ENCODE measurements at regions not wholly inside any gene's neighbourhood (a gene's known extent, or its start where the extent isn't known, plus 50 kb on each side); places are given as distances from the start of the nearest gene placed in this dataset.
A peak's percentile ranks its signal among the peaks of the same experiment; 100 is the strongest.
"Not testable (repeated sequence)": the region's sequence is repeated elsewhere in the genome, so short reads cannot be mapped to it uniquely, and the experiment has no call there.

- DNase-seq (ENCODE audit: low read depth): no peak
Observed at GRCh38 chr2:216943109-216943508, 83.2 kb upstream of the TNP1 start.

GRCh38 chr2:216942465-216942864 is 82.6 kb upstream of the TNP1 start:
- DNase-seq (ENCODE audit: low read depth): no peak

DNA sequence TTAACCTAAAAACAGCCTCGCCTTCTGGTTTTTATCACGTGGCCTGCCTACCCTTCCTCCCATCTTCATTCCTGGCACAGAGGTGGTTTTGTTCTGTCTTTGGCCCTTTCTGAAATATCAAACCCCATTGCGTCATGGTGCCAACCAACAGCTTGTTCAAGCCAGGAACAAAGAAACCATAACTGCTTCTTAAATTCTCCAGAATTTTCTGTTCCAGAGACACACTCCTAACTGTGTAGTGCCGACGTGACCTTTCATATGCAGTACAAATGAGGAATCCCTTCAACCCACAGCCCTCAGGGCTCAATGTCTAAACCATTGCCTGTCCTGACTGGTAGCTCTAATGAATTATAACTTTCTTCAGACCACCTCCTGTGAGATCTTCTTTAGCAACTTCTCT is 82.2 kb upstream of the TNP1 start:
- no peak for DNase-seq (ENCODE audit: low read depth)

DNA sequence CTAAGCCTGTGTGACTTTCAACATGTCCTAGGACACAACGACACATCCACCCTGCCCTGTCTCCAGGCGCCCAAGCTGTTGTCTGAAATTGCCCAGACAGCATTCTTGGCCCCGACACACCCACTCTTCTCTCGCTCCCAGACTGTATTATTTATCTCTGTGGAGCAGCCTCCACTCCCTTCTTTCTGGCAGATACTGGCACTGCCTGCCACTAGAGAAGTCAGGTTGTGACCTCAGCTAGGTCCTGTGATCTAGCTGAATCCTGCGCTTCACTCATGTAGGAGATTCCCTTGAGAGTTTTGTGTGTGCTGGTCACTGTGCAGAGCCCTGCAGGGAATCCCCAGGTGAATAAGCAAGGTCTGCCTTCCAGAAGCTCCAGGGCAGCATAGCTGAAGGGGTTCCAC is 77.1 kb upstream of the TNP1 start:
- no peak for DNase-seq (ENCODE audit: low read depth)

DNA sequence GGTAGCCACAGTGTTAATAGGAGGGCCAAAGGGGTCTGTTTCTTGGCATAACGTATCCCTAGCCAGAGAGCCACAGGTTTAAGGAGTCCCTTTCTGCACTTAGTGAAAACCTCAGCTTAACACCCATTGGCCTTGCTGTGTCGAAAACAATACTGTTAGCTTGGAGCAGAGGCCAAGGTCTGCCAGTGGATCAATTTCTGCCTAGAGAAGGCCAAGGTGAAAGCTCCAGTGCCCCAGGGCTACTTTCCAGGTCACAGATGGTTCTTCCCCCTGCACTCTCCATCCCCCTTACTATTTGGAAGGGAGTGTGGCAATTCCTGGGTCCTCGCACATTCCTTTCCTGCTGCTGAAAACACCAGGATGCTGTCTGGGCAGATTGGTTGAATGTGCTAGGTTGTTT is 74.8 kb upstream of the TNP1 start:
- no peak for DNase-seq (ENCODE audit: low read depth)

DNA sequence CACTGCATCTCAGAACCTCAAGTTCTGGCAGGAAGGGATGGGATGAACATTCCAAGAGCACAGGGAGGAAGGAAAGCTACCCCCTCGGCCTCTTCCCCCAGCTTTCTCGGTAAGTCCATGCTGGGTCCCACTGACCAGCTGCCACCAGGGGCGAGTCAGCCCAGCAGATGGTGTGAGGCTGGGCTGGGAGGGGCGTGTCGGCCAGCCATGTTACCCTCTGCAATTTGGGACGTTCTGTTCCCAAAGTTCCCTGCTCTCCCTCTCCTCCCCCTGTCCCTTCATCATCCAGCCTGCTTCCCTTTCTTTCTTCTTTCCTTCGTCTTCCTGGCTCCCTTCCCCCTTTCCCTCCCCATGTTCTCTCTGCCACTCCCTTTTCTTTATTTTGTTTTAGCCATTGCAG is 74.3 kb upstream of the TNP1 start:
- no peak for DNase-seq (ENCODE audit: low read depth)

- no peak for DNase-seq (ENCODE audit: low read depth)
Observed at GRCh38 chr2:216932863-216933548, 73.1 kb upstream of the TNP1 start.

DNA sequence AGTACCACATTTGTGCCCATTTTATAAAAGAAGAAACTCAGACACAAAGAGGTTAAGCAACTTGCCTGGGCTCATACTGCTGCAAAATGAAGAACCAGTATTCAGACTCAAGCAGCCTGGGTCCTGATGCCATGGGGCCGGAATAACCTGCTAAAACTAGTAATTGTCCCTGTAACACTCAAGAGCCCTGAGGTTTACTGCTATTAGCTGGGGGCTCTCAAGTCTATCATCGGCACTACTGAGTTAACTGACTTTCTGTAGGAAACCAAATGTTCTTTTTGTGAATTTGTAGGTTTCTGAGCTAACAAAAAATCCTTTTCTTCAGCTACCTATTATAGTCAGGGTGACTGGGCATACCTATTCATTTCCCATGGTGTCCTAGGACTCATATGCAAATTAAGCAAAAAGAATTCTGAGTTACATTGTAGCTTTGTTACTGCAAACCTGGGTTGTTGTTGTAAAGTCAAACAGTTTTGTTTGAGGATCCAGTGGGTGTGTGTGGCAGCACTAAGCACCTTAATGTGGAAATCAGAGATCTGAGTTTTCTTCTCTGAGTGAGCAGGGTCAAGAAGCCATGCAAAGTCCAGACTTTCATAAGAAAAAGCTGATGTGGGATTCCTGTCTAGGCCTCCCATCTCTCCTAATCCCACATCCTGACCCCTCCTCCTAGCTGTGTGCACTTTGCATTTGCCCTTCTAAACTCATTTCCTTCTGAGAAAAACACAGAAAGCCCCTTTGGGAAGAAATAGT is 72.4 kb upstream of the TNP1 start:
- DNase-seq (ENCODE audit: low read depth): no peak

DNA sequence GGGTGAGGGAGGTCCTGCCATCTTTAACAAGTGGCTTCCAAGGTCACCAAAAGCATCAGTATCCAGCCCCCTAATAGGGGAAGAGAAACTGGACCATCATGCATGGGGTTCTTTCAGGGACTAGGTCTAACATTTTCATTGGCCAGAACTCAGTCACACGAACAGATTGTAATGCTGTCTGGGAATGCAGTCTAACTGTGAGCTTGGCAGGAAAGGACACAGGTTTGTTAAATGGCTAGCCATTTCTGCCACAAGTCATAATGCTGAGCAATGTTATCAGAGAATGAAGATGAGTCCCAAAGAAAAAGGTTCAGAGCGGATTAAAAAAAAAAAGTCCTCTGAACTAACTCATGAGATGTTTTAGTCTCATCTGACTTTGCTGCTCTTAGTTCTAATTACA is 70.9 kb upstream of the TNP1 start:
- no peak for DNase-seq (ENCODE audit: low read depth)

GRCh38 chr2:216929338-216929737 is 69.5 kb upstream of the TNP1 start:
- not testable (repeated sequence) for DNase-seq (ENCODE audit: low read depth)

GRCh38 chr2:216927163-216927562 is 67.3 kb upstream of the TNP1 start:
- DNase-seq (ENCODE audit: low read depth): no peak

DNA sequence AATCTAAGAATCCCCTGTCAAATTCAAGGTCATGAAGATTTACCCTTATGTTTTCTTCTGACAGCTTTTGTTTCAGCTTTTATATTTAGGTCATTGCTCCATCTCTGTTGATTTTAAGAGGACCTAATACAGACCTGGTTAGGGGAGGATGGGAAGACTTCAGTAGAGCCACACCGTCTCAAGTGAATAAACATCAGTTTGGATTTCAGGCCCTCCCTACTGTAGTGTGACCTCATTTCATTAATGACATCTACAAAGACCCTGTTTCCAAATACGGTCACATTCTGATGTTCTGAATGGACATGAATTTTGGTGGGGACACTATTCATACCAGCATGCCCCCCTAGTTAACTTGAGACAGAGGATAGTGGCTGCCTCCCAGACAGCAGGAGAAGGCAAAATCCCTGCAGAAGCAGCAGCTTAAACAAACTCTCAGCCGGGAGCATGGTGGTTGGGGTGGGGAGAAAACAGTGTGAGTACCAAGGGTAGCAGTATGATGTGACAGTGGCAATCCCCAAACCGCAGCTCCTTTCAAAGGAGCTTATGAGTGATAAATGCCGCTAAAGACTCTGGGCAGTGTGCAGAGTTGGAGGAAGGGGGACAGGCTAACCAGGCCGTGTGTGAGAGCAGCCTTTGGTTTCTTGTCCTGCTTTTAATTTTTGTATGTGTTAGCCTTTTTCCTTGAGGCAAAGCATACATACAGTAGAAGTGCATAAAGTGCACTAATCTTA is 65.9 kb upstream of the TNP1 start:
- no peak for DNase-seq (ENCODE audit: low read depth)

- no peak for DNase-seq (ENCODE audit: low read depth)
Observed at GRCh38 chr2:216925006-216925405, 65.1 kb upstream of the TNP1 start.

DNA sequence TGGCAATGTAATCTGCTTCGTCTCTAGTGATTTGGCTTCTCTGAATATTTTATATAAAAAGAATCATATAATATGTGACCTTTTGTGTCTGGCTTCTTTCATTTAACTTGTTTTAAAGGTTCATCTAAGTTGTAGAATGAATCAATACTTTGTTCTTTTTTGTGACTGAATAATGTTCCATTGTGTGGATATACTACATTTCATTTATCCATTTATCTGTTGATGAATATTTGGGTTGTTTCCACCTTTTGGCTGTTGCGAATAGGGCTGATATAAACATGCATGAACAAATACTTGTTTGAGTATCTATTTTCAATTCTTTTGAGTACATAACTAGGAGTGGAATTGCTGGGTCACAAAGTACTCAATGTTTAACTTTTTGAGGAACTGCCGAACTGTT is 63.8 kb upstream of the TNP1 start:
- no peak for DNase-seq (ENCODE audit: low read depth)

DNA sequence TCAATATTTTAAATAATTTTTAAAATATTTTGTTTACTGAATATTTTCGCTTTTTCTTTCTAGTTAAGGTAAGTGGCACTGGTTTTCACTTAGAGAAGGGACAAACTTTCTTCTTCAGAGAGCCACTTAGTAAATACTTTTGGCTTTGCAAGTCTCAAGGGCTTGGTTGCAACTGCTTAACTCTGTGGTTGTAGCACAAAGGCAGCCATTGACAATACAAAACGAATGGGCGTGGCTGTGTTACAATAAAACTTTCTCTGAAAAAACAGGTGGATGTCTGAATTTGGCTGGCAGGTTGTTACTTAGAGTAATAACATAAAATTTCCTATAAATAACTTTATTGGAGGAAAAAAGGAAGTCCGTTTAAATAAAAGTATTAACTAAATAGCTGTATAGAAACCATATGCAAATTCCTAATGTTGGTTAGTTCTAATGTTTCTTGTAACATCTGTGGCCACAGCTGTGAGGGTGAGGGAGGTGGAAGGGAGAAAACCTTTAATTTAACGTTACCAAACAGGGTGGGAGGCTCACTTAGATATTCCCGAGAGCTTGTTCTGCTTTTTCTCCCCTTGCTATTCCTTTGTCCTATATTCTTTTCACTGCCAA is 62.4 kb upstream of the TNP1 start:
- DNase-seq (ENCODE audit: low read depth): no peak

- DNase-seq (ENCODE audit: low read depth): no peak
Observed at GRCh38 chr2:216920937-216921456, 61.1 kb upstream of the TNP1 start.

GRCh38 chr2:216920143-216920876 is 60.4 kb upstream of the TNP1 start:
- no peak for DNase-seq (ENCODE audit: low read depth)

DNA sequence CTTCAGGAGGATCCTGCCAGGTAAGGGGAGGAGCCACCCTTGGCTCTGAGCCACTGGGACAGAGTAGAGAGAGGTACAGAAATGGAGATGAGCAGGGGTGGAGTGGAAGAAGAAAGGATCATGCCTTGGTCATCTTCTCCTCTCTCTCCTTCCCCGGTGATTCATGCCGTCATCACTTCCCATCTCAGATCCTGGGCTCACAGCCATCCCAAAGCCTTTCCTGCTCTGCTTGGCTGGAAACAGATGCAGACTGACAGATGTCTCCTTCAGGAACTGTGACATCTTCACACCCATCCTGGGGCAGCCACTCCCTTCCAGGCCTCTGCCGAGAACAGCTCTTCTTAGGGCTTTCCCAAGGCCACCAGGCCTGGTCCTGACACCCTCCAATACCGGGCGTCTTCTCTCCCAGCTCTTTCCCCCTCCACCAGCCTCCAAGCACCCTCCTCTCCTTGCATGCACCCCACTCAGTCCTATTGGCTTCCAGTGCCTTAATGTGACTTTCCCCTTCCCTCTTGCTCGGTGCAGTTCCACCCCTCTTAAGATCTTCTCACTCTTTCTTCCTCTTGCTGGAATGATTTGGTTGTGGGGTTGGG is 58.3 kb upstream of the TNP1 start:
- DNase-seq (ENCODE audit: low read depth): peak; percentile 9

- DNase-seq (ENCODE audit: low read depth): no peak
Observed at GRCh38 chr2:216916956-216917650, 57.2 kb upstream of the TNP1 start.

DNA sequence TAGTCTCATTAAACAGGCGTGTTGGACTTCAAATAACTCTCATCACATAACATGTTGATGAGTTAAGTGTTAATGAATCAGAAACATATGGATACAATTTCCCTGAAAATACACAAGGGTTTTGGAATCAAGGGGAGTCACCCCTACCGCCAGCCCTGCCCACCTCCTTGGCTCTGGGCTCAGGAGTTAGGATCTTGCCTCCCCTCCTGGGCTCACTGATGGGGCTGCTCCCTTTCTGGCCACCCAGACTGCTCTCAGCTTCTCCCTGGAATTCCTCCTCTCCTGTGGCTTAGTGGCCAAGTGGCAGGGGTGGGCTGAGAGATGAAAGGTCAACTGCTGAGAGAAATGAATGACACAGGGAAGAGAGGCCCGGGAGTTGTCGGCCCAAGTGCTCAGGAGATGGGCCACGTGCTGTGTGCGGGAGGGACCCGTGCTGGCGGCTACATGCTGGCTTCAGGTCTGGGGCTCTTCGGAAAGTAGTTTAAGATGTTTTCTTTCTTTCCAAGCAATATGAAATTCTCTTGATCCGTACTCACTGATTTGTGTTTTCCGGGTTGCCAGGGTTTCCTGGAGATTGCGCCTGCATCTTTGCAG is 55.8 kb upstream of the TNP1 start:
- DNase-seq (ENCODE audit: low read depth): no peak
